AG04450 (cell line): ENCODE measurements at regions not wholly inside any gene's neighbourhood (a gene's known extent, or its start where the extent isn't known, plus 50 kb on each side); places are given as distances from the start of the nearest gene placed in this dataset.

Source experiments
- CTCF ChIA-PET: fragments of 300-600, 350-600 bp; formaldehyde crosslinking; extraction: SDS; loops from one replicate; lab custom pipeline; 2022; ENCODE audit warnings: antibody characterized with exemption, inconsistent platforms; lab: Charles Lee
- POLR2A ChIA-PET: fragments of 350-600 bp; formaldehyde crosslinking; extraction: SDS; loops from one replicate; lab custom pipeline; 2021; ENCODE audit warnings: antibody characterized with exemption, inconsistent platforms; lab: Yijun Ruan, JAX
- DNase-seq: peaks from one replicate; pipeline ENCODE4 v3.0.0-alpha.2; 2011; ENCODE audit warnings: low read depth, low spot score
- H3K27ac ChIP-seq: one replicate; pipeline ENCODE4 v1.5.1; 2012; ENCODE audit warnings: low read depth, low read length, control low read depth
- H3K27me3 ChIP-seq: one replicate; pipeline ENCODE4 v1.6.0; 2012; ENCODE audit warnings: low read length; ENCODE audit not compliant: control insufficient read depth, insufficient read depth
- H3K4me3 ChIP-seq: 2 replicates; pipeline ENCODE4 v1.5.1; 2011; ENCODE audit warnings: mild to moderate bottlenecking, low read depth, low read length, control low read depth
- H3K9me3 ChIP-seq: 2 replicates; pipeline ENCODE4 v1.5.1; 2012; ENCODE audit warnings: low read length; ENCODE audit not compliant: control insufficient read depth, insufficient read depth
- TF ChIP-seq, protein P1 (sequence below): IDR thresholded peaks from 2 replicates; pipeline ENCODE4 v1.5.1; 2011; ENCODE audit warnings: low read depth, low read length, control low read depth, inconsistent platforms

DNA sequence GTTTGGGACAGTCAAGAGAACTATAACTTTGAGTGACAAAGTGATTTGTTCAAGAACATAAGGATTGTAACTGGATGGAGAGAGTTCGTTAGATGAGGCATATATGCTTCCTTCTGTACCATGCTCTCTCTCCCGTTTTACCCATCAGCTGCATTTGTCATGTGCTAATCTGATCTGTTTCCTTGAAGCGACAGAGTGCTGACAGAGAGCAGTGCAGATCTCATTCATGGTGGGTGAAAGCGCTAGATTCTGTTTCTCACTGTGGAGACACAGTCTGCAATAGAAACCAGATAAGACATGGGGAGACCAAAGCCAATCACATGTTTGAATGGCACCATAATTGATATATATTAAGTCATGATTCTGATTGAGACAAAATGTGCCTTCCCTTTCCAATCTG, 456.6 kb upstream of the CELF4 start:
- no peak overlapping the region for H3K4me3 ChIP-seq
- peaks cover 6% of the 10 kb centered on the region for H3K9me3 ChIP-seq
- no peak for DNase-seq
- H3K27ac ChIP-seq, result no peak overlapping the region
- TF ChIP-seq, protein P1, sequence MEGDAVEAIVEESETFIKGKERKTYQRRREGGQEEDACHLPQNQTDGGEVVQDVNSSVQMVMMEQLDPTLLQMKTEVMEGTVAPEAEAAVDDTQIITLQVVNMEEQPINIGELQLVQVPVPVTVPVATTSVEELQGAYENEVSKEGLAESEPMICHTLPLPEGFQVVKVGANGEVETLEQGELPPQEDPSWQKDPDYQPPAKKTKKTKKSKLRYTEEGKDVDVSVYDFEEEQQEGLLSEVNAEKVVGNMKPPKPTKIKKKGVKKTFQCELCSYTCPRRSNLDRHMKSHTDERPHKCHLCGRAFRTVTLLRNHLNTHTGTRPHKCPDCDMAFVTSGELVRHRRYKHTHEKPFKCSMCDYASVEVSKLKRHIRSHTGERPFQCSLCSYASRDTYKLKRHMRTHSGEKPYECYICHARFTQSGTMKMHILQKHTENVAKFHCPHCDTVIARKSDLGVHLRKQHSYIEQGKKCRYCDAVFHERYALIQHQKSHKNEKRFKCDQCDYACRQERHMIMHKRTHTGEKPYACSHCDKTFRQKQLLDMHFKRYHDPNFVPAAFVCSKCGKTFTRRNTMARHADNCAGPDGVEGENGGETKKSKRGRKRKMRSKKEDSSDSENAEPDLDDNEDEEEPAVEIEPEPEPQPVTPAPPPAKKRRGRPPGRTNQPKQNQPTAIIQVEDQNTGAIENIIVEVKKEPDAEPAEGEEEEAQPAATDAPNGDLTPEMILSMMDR, result no peak
- H3K27me3 ChIP-seq, result no peaks in the 10 kb centered on the region
- CTCF ChIA-PET, result no interaction called here
- POLR2A ChIA-PET, result no interaction called here

DNA sequence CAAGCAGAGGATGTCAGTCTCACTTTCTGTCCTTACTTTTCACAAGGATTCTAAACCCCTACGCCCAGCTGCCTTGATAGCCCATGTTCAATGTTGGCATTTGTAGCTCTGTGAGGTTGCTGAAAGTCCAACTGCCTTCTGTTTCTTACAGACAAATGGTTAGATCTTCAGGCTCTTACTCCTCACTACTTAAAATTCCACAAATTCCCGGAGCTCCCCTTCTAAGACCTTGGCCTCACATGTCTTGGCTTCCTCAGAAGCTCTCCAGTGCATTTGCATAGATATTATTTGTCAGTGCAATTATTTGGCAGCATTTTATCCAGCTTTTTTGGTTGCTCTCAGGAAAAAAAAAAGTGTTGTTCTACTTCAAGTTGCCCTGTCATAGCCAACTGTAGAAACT, 453.7 kb upstream of the CELF4 start:
- Histone ChIP-seq H3K27ac (no peak overlapping the region), H3K9me3 (no peaks in the 10 kb centered on the region), H3K27me3 (no peaks in the 10 kb centered on the region), H3K4me3 (no peak overlapping the region)
- TF ChIP-seq, protein P1, result no peak
- DNase-seq, result no peak
- ChIA-PET CTCF (no interaction called here), POLR2A (no interaction called here)

DNA sequence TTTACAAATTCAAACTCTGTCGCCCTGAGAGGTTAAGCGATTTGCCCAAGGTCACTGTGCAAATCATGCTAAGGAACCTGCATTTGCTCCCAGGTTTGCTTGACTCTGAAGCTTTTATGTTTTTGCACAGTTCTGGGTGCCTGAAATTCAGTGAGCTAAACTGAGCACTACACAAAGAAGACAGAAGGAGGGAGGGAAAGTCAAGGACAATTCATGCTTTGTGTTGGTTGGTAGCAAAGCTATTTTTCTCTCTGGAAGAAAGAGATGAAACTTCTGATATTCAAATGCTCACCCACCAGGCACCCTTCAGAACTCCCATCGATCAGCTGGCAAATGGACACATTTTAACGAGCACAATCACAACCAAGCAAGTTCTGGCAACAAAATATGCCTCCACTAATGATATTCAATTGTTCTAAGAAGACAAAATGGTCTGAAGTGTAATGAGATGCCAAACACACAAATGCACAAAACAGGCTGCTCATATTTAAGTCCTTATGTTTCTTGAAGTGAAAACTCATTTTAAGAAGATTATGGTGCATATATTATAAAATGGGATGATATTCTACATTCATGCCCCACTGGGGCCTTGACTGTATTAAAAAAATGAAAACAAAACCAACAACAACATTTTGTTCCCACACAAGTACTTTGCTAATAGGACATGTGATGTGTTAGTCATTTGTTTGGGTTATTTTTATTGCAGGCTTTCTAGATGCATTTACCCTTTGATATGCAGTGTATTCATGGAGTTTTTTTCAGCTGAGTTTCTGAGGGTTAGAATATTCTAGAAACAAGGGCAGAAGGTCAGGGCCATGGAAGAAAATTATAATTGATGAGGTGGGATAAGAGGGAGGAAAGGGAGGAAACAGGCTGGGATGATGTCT, 445.6 kb upstream of the CELF4 start:
- no peak overlapping the region for H3K27ac ChIP-seq
- no peak for DNase-seq
- H3K27me3 ChIP-seq, result no peaks in the 10 kb centered on the region
- no peaks in the 10 kb centered on the region for H3K9me3 ChIP-seq
- H3K4me3 ChIP-seq, result no peak overlapping the region
- CTCF ChIA-PET, result interaction anchor here (0.6 kb wide), 1 partner anchor 595 kb away, joined by 3 read pairs; no protein-coding TSS in a partner anchor
- POLR2A ChIA-PET, result no interaction called here
- TF ChIP-seq, protein P1, result no peak

DNA sequence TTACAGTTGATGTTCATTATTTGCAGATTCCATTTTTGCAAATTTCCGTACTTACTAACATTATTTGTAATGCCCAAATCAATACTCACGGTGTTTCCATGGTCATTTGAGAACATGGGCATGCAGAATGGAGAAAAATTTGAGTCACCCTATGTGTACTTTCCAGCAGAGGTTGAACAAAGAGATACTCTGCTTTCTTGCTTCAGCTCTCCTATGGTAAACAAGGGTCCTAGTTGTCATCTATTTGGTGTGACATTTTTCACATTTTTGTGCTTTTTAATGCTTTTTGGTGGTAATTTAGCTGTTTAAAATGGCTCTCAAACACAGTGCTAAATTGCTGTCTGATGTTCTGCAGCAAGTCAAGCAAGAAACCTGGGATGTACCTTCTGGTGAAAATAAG, 444.4 kb upstream of the CELF4 start:
- POLR2A ChIA-PET, result no interaction called here
- Histone ChIP-seq H3K27me3 (no peaks in the 10 kb centered on the region), H3K9me3 (no peaks in the 10 kb centered on the region), H3K4me3 (no peak overlapping the region), H3K27ac (no peak overlapping the region)
- CTCF ChIA-PET, result no interaction called here
- TF ChIP-seq, protein P1, result no peak
- DNase-seq, result no peak

DNA sequence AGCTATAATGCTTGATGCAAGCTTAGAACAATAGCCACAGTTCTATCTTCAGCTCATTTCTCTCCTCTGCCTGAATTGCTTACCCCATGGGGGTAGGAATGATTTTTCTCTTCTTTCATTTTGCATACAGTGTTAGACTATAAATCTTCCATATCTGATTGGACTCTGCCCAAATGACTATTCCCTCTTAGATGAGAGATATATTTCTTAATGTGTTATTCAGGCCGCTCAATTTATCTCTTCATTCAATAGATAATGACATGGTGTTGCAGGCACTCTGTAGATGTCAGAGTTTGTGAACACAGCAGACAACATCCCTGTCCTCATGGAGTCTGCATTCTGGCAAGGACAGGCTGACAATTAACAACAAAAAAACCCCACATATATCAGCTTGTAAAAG, 443.7 kb upstream of the CELF4 start:
- TF ChIP-seq, protein P1, result no peak
- POLR2A ChIA-PET, result no interaction called here
- CTCF ChIA-PET, result no interaction called here
- Histone ChIP-seq H3K27me3 (no peaks in the 10 kb centered on the region), H3K27ac (no peak overlapping the region), H3K4me3 (no peak overlapping the region), H3K9me3 (no peaks in the 10 kb centered on the region)
- DNase-seq, result no peak
